ENCODE measurements at regions not wholly inside any gene's neighbourhood (a gene's known extent, or its start where the extent isn't known, plus 50 kb on each side); places are given as distances from the start of the nearest gene placed in this dataset.

DNA sequence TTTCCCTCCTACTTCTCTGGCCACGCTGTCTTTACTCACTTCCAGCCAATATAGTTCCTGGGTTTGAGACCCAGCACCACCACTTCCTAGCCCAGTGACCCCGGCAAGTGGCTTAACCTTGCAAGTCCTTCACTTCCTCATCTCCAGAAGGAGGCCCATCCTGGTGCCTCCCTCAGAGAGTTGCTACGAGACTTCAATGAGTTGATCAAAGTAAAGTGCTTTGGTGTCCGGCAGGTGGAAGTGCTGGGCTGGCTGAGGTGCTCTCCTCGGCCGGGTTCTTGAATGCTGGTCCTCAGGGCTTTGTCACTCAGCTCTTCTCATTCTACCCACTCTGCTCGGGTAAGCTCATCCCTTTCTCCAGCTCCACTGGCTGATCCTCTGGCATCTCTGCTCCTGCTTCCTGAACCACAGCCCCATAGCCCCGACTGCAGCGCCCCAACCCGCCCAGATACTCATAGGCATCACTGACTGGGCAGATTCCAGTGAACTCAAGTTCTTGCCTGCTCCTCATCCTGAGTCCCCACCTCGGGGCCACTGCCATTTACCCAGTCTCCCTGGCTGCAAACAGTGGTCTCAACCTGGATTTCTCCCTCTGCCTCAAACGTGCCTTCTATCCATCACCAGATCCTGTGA is 75.8 kb upstream of the WNT4 start:
- H3K4me3 Mint-ChIP-seq (ENCODE audit: unreplicated experiment) = no peak overlapping the region
- no peak for DNase-seq (ENCODE audit: low spot score)
- H3K9me3 Mint-ChIP-seq (ENCODE audit: unreplicated experiment) = no peaks in the 10 kb centered on the region
- no peaks in the 10 kb centered on the region for H3K36me3 Mint-ChIP-seq (ENCODE audit: low read depth, unreplicated experiment)
- H3K4me1 Mint-ChIP-seq (ENCODE audit: unreplicated experiment) = no peaks in the 10 kb centered on the region
- TF ChIP-seq, protein P1, sequence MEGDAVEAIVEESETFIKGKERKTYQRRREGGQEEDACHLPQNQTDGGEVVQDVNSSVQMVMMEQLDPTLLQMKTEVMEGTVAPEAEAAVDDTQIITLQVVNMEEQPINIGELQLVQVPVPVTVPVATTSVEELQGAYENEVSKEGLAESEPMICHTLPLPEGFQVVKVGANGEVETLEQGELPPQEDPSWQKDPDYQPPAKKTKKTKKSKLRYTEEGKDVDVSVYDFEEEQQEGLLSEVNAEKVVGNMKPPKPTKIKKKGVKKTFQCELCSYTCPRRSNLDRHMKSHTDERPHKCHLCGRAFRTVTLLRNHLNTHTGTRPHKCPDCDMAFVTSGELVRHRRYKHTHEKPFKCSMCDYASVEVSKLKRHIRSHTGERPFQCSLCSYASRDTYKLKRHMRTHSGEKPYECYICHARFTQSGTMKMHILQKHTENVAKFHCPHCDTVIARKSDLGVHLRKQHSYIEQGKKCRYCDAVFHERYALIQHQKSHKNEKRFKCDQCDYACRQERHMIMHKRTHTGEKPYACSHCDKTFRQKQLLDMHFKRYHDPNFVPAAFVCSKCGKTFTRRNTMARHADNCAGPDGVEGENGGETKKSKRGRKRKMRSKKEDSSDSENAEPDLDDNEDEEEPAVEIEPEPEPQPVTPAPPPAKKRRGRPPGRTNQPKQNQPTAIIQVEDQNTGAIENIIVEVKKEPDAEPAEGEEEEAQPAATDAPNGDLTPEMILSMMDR (IDR thresholded peaks at IDR 0.05; ENCODE audit: unreplicated experiment) = no peak
- no peak overlapping the region for H3K27ac Mint-ChIP-seq (ENCODE audit: unreplicated experiment)
- peaks cover 3% of the 10 kb centered on the region for H3K27me3 Mint-ChIP-seq (ENCODE audit: unreplicated experiment)

DNA sequence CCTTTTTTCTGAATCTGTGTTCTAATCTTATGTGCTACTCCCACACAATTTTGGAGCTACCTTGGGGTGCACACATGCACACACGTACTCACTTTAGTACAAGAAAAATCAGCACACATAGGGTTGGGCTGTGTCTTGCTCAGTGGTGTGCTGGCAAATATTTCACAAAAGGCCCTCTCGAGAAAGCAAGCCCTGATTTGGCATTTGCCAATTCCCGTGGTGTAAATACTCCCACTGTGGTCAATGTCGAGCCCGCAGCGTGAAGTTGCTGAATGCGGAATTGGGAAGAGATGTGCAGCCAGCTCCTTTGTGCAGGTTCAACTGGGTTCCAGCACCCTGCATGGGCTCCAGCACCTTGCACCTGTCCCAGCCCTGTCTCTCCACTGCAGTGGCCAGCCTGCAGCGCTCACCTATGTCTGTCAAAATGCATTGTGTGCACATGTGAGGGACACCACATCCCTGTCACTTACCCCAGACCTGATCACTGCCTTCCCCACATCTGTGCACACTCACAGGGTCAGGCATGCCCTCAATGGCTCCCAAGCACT is 78.4 kb upstream of the WNT4 start:
- DNase-seq (ENCODE audit: low spot score) = no peak
- Mint-ChIP-seq H3K36me3 (ENCODE audit: low read depth, unreplicated experiment) (no peaks in the 10 kb centered on the region), H3K27ac (ENCODE audit: unreplicated experiment) (no peak overlapping the region), H3K9me3 (ENCODE audit: unreplicated experiment) (no peaks in the 10 kb centered on the region), H3K4me3 (ENCODE audit: unreplicated experiment) (no peak overlapping the region), H3K4me1 (ENCODE audit: unreplicated experiment) (no peaks in the 10 kb centered on the region), H3K27me3 (ENCODE audit: unreplicated experiment) (peaks cover 6% of the 10 kb centered on the region)
- TF ChIP-seq, protein P1 (IDR thresholded peaks at IDR 0.05; ENCODE audit: unreplicated experiment) = no peak

DNA sequence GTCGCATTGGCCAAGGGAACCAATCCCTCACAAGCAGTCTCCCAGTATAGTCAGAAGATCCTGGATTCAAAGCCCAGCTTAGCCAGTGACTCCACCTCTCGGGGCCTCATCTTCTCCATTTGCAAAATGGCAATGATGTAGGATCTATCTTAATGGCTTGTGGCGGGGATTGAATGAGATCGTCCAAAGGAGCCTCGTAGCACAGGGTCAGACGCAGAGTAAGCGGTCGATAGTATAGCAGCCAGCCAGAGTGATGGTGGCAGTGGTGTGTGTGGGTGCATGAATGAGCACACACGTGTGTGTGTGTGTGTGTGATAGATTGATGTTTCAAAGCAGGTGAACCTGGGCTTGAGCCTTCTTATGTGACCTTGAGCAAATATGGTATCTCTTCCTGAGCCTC is 79.8 kb upstream of the WNT4 start:
- Mint-ChIP-seq H3K27ac (ENCODE audit: unreplicated experiment) (no peak overlapping the region), H3K9me3 (ENCODE audit: unreplicated experiment) (no peaks in the 10 kb centered on the region), H3K4me3 (ENCODE audit: unreplicated experiment) (no peak overlapping the region), H3K36me3 (ENCODE audit: low read depth, unreplicated experiment) (no peaks in the 10 kb centered on the region), H3K4me1 (ENCODE audit: unreplicated experiment) (no peaks in the 10 kb centered on the region), H3K27me3 (ENCODE audit: unreplicated experiment) (peaks cover 6% of the 10 kb centered on the region)
- TF ChIP-seq, protein P1 (IDR thresholded peaks at IDR 0.05; ENCODE audit: unreplicated experiment) = no peak
- DNase-seq (ENCODE audit: low spot score) = no peak

DNA sequence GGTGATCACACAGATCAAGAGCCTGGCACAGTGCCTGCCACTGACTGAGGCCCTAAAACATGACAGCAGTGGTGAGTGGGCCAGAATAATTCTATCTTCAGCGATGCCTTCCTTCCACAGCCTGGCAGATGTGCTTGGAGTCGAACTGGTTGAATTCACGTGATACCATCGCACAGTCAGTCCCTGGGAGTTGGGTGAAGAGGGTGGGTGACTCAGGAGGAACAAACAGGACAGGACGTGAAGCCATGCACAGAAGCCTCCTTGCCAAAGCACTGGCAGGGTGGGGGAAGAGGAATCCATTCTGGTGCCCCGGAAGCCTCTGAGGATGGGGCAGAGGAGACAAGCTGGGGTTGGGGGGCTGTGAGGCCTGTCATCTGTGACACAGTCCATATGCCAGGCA is 80.3 kb upstream of the WNT4 start:
- Mint-ChIP-seq H3K4me1 (ENCODE audit: unreplicated experiment) (no peaks in the 10 kb centered on the region), H3K27ac (ENCODE audit: unreplicated experiment) (no peak overlapping the region), H3K9me3 (ENCODE audit: unreplicated experiment) (no peaks in the 10 kb centered on the region), H3K27me3 (ENCODE audit: unreplicated experiment) (peaks cover 6% of the 10 kb centered on the region), H3K36me3 (ENCODE audit: low read depth, unreplicated experiment) (no peaks in the 10 kb centered on the region), H3K4me3 (ENCODE audit: unreplicated experiment) (no peak overlapping the region)
- DNase-seq (ENCODE audit: low spot score) = no peak
- TF ChIP-seq, protein P1 (IDR thresholded peaks at IDR 0.05; ENCODE audit: unreplicated experiment) = no peak

DNA sequence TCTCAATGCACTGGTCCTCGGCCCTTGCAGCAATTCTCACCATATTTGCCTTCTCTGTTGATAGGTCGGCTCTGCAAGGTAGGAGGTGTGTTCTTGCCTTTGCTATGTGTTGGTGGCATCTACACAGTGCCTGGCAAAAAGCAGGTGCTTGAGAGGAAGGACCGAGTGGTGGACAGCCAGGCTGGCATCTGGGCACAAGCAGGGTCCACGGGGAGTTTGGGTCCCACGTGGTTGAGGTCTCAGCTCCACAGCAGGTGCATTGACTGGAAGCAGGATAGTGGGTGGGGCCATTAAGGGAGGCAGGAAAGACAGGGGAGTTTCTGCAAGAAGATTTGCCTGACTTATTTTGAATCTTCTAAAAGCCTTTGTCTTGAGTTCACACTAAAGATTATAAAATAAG is 81.2 kb upstream of the WNT4 start:
- Mint-ChIP-seq H3K4me1 (ENCODE audit: unreplicated experiment) (no peaks in the 10 kb centered on the region), H3K27ac (ENCODE audit: unreplicated experiment) (no peak overlapping the region), H3K36me3 (ENCODE audit: low read depth, unreplicated experiment) (no peaks in the 10 kb centered on the region), H3K9me3 (ENCODE audit: unreplicated experiment) (no peaks in the 10 kb centered on the region), H3K4me3 (ENCODE audit: unreplicated experiment) (no peak overlapping the region), H3K27me3 (ENCODE audit: unreplicated experiment) (peaks cover 4% of the 10 kb centered on the region)
- no peak for DNase-seq (ENCODE audit: low spot score)
- TF ChIP-seq, protein P1 (IDR thresholded peaks at IDR 0.05; ENCODE audit: unreplicated experiment) = no peak

Measured in endothelial cell (in vitro differentiated cells).